HepG2 (cell line): ENCODE measurements at regions not wholly inside any gene's neighbourhood (a gene's known extent, or its start where the extent isn't known, plus 50 kb on each side); places are given as distances from the start of the nearest gene placed in this dataset.

Experiments
- ATAC-seq: fragments of 200-7000 bp; cut with Tn5 transposase; 3 replicates; pipeline ENCODE4 v1.9.1; 2020; ENCODE audit warnings: mild to moderate bottlenecking, moderate library complexity
- BruUV-seq: library from RNA; stranded (reverse); fragments of 400-500 nt; replicated peaks from 2 replicates; lab custom pipeline; 2021; lab: Mats Ljungman, UMichigan
- CTCF ChIA-PET: fragments of 300-600 bp; formaldehyde crosslinking; extraction: SDS; loops from one replicate; lab custom pipeline; 2021; ENCODE audit warnings: low total read pairs, inconsistent platforms, low intra/inter-chr PET ratio; lab: Yijun Ruan, JAX
- POLR2A ChIA-PET: fragments of 350-600 bp; sonication (Branson Sonifier 250); formaldehyde crosslinking; loops from one replicate; lab custom pipeline; 2020; ENCODE audit warnings: antibody characterized with exemption, inconsistent platforms; lab: Yijun Ruan, JAX
- DNase-seq: peaks from one replicate; pipeline ENCODE4 v3.0.0-alpha.2; 2015; ENCODE audit warnings: low spot score
- FAIRE-seq: peaks from 3 replicates; lab custom pipeline; 2011; peaks lifted over from hg19 to GRCh38; lab: Jason Lieb, UNC
- H2AFZ ChIP-seq: one replicate; pipeline ENCODE4 v1.6.1; 2011; ENCODE audit warnings: low read length, inconsistent platforms
- H3K27ac ChIP-seq: fragments of 300-600 bp; 3 replicates; pipeline ENCODE4 v1.8.0; 2011; ENCODE audit warnings: mixed run types, mild to moderate bottlenecking, mixed read lengths, low read length, inconsistent platforms; ENCODE audit not compliant: insufficient read depth; ENCODE audit errors: extremely low read length
- H3K27me3 ChIP-seq, 2 experiments: fragments of 200-600 bp in 1 of 2; 2 replicates in 1 of 2; 3 replicates in 1 of 2; pipeline versions ENCODE4 v1.6.0 to v1.8.0; 2011; ENCODE audit warnings: low read length in 2 of 2, mild to moderate bottlenecking in 2 of 2, moderate library complexity in 2 of 2, inconsistent platforms in 1 of 2; ENCODE audit not compliant: insufficient read depth in 2 of 2, control insufficient read depth in 1 of 2
- H3K36me3 ChIP-seq, 2 experiments: fragments of 200-600 bp in 1 of 2; replicated peaks in 1 of 2; 2 replicates in 1 of 2; 3 replicates in 1 of 2; pipeline versions ENCODE4 v1.5.1 to v1.8.0; 2011; ENCODE audit warnings: low read length in 2 of 2, inconsistent platforms in 1 of 2; ENCODE audit not compliant: insufficient read depth in 2 of 2, control insufficient read depth in 1 of 2
- H3K4me1 ChIP-seq: 2 replicates; pipeline ENCODE4 v1.5.1; 2012; ENCODE audit warnings: low read length, inconsistent platforms; ENCODE audit not compliant: insufficient read depth
- H3K4me2 ChIP-seq: 2 replicates; pipeline ENCODE4 v1.6.0; 2011; ENCODE audit warnings: low read depth, low read length, inconsistent platforms
- H3K4me3 ChIP-seq, 3 experiments: fragments of 200-600 bp in 1 of 3; sonication (generic), shearing (Covaris generic) in 1 of 3; replicated peaks in 1 of 3; 2 replicates each; pipeline ENCODE4 v1.5.1; 2011 to 2016; ENCODE audit warnings: low read length in 3 of 3, inconsistent platforms in 2 of 3, low read depth in 2 of 3, mild to moderate bottlenecking in 2 of 3, control low read depth in 1 of 3, mixed read lengths in 1 of 3; ENCODE audit not compliant: insufficient read depth in 1 of 3
- H3K79me2 ChIP-seq: one replicate; pipeline ENCODE4 v1.6.1; 2011; ENCODE audit warnings: low read length, inconsistent platforms; ENCODE audit not compliant: insufficient read depth
- H3K9ac ChIP-seq: 2 replicates; pipeline ENCODE4 v1.6.0; 2011; ENCODE audit warnings: mild to moderate bottlenecking, low read depth, low read length, inconsistent platforms; ENCODE audit not compliant: insufficient read depth
- H3K9me3 ChIP-seq: 2 replicates; pipeline ENCODE4 v1.5.1; 2012; ENCODE audit warnings: mild to moderate bottlenecking, low read length
- H4K20me1 ChIP-seq: 2 replicates; pipeline ENCODE4 v1.6.0; 2011; ENCODE audit warnings: inconsistent platforms, mild to moderate bottlenecking, low read length, moderate library complexity; ENCODE audit not compliant: insufficient read depth
- CCDC6 ChIP-seq: sonication (generic); formaldehyde crosslinking; IDR thresholded peaks from 2 replicates; pipeline ENCODE4 v1.8.1; 2022; ENCODE audit warnings: mild to moderate bottlenecking, missing genetic modification reagents, moderate library complexity
- HNF4A ChIP-seq: sonication (generic); formaldehyde crosslinking; IDR thresholded peaks from 2 replicates; pipeline ENCODE4 v1.4.0; 2020; ENCODE audit warnings: missing genetic modification reagents
- ONECUT2 ChIP-seq: sonication (generic); formaldehyde crosslinking; IDR thresholded peaks from 2 replicates; pipeline ENCODE4 v1.4.0; 2020; ENCODE audit warnings: missing genetic modification reagents
- RORA ChIP-seq: sonication (generic); formaldehyde crosslinking; IDR thresholded peaks from 2 replicates; pipeline ENCODE4 v1.5.0; 2020; ENCODE audit warnings: mild to moderate bottlenecking, missing genetic modification reagents, moderate library complexity
- SPEN ChIP-seq: sonication (generic); formaldehyde crosslinking; IDR thresholded peaks from 2 replicates; pipeline ENCODE4 v1.5.1; 2020; ENCODE audit warnings: low read depth, mild to moderate bottlenecking, missing genetic modification reagents
- ZIK1 ChIP-seq: sonication (generic); formaldehyde crosslinking; IDR thresholded peaks from 2 replicates; pipeline ENCODE4 v1.5.0; 2020; ENCODE audit warnings: mild to moderate bottlenecking, low read depth, missing genetic modification reagents, borderline replicate concordance
- WGBS: methylation state at CpG from one replicate; pipeline ENCODE4 v1.1.6; 2017; ENCODE audit warnings: low lambda C conversion rate; 5-methylcytosine and 5-hydroxymethylcytosine counted together
- in situ Hi-C: cut with HindIII; loops from 2 replicates; pipeline ENCODE4 v1.10.0; 2017; ENCODE audit warnings: low pct_unique_long_range_greater_than_20kb; ENCODE audit not compliant: extremely low pct_ligation_motif_present
- intact Hi-C: fragments of 100-400 bp; cut with micrococcal nuclease; formaldehyde crosslinking; loops from one replicate; pipeline ENCODE4 v1.10.0; 2022; ENCODE audit not compliant: unreplicated experiment
- TF ChIP-seq, protein P1 (sequence below): sonication (generic); formaldehyde crosslinking; IDR thresholded peaks from 2 replicates; pipeline ENCODE4 v1.5.0; 2020; ENCODE audit warnings: mild to moderate bottlenecking, missing genetic modification reagents
- TF ChIP-seq, protein P2 (sequence below): sonication (generic); formaldehyde crosslinking; IDR thresholded peaks from 2 replicates; pipeline ENCODE4 v1.5.1; 2020; ENCODE audit warnings: mild to moderate bottlenecking, missing genetic modification reagents

DNA sequence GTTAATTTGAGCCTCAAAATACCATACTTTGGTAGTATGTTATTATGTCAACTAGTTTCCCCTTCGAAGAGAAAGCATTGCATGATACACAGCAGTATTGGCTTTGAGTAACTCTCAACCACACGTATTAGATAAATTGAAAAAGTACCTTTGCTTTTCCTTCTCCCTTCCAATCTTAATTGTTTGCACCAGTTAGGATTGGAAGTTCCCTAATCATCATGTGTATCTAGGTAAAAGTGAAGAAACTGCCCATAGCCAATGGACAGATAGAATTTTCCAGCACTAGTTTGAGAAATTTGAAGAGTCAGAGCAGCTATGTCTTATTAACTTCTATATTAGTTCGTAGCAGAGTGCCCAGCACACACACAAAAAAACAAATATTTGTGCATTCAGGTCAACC lies 241.3 kb downstream of the COX7B2 start (continued):
- TF ChIP-seq, protein P1, sequence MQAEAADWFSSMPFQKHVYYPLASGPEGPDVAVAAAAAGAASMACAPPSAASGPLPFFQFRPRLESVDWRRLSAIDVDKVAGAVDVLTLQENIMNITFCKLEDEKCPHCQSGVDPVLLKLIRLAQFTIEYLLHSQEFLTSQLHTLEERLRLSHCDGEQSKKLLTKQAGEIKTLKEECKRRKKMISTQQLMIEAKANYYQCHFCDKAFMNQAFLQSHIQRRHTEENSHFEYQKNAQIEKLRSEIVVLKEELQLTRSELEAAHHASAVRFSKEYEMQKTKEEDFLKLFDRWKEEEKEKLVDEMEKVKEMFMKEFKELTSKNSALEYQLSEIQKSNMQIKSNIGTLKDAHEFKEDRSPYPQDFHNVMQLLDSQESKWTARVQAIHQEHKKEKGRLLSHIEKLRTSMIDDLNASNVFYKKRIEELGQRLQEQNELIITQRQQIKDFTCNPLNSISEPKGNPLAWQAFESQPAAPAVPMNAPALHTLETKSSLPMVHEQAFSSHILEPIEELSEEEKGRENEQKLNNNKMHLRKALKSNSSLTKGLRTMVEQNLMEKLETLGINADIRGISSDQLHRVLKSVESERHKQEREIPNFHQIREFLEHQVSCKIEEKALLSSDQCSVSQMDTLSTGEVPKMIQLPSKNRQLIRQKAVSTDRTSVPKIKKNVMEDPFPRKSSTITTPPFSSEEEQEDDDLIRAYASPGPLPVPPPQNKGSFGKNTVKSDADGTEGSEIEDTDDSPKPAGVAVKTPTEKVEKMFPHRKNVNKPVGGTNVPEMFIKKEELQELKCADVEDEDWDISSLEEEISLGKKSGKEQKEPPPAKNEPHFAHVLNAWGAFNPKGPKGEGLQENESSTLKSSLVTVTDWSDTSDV (CRISPR knock-in tag) = no peak
- TF ChIP-seq SPEN (CRISPR knock-in tag) = no peak
- TF ChIP-seq, all 625 proteins: peak for 0

DNA sequence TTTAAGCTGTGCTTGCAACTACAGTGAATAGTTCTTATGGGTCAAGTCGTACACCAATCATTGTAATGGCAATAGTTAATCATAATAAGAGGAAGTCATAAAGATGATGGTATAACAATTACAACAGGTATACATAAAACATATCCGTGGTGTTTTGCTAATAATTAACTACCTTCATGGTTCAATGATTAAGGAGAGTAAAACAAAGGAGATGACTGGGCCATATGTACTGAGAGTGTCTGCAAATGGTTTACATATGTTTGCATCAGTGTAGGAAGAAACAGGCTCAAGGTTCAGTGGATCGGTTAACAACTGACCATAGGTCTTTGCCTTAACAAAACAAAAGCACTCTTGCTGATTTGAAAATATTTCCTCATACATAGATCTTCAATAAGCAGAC lies 253.0 kb downstream of the COX7B2 start:
- DNase-seq (no peak), FAIRE-seq (no peak), ATAC-seq (no peak)
- no peak overlapping the region for H3K4me3 ChIP-seq
- H4K20me1 ChIP-seq = no peaks in the 10 kb centered on the region
- TF ChIP-seq CCDC6 (CRISPR knock-in tag) = no peak
- TF ChIP-seq, protein P2, sequence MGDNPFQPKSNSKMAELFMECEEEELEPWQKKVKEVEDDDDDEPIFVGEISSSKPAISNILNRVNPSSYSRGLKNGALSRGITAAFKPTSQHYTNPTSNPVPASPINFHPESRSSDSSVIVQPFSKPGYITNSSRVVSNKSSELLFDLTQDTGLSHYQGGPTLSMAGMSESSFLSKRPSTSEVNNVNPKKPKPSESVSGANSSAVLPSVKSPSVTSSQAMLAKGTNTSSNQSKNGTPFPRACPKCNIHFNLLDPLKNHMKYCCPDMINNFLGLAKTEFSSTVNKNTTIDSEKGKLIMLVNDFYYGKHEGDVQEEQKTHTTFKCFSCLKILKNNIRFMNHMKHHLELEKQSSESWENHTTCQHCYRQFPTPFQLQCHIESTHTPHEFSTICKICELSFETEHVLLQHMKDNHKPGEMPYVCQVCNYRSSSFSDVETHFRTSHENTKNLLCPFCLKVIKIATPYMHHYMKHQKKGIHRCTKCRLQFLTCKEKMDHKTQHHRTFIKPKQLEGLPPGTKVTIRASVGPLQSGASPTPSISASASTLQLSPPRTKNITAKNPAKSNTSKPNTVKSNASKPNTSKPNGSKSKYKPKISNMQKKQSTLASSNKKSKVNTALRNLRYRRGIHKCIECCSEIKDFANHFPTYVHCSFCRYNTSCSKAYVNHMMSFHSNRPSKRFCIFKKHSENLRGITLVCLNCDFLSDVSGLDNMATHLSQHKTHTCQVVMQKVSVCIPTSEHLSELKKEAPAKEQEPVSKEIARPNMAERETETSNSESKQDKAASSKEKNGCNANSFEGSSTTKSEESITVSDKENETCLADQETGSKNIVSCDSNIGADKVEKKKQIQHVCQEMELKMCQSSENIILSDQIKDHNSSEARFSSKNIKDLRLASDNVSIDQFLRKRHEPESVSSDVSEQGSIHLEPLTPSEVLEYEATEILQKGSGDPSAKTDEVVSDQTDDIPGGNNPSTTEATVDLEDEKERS (CRISPR knock-in tag) = no peak
- TF ChIP-seq HNF4A (CRISPR knock-in tag) = no peak
- TF ChIP-seq RORA (CRISPR knock-in tag) = no peak
- TF ChIP-seq ONECUT2 (CRISPR knock-in tag) = no peak
- no peak for TF ChIP-seq ZIK1
- no peak overlapping the region for H3K9ac ChIP-seq
- H3K4me2 ChIP-seq = no peak overlapping the region
- ChIA-PET CTCF (no interaction called here), POLR2A (no interaction called here)
- intact Hi-C loops = no loop called here
- in situ Hi-C loops = no loop called here
- no peaks in the 10 kb centered on the region for H3K79me2 ChIP-seq
- H3K27ac ChIP-seq = no peak overlapping the region
- 9% methylated on average over 3 of the region's 3 CpGs for WGBS
- peaks cover 55% of the 10 kb centered on the region for H3K9me3 ChIP-seq
- H3K27me3 ChIP-seq = no peaks in the 10 kb centered on the region
- BruUV-seq = no TSS peak
- no peaks in the 10 kb centered on the region for H3K36me3 ChIP-seq
- no peak overlapping the region for H2AFZ ChIP-seq
- no peaks in the 10 kb centered on the region for H3K4me1 ChIP-seq
